Effector memory CD8-positive, alpha-beta T cell (primary cell): ENCODE measurements at regions not wholly inside any gene's neighbourhood (a gene's known extent, or its start where the extent isn't known, plus 50 kb on each side); places are given as distances from the start of the nearest gene placed in this dataset.
"Not testable (repeated sequence)": the region's sequence is repeated elsewhere in the genome, so short reads cannot be mapped to it uniquely, and the experiment has no call there.

Experiments
- ATAC-seq: fragments of 150-1000 bp; cut with Tn5 transposase; replicated peaks from 2 replicates; pipeline ENCODE4 v1.10.0; 2021; ENCODE audit warnings: mild to moderate bottlenecking, moderate library complexity
- DNase-seq, 3 experiments: peaks; one replicate each; pipeline ENCODE4 v3.0.0; 2021
- H3K27ac Mint-ChIP-seq, 2 donors: one replicate each; pipeline ENCODE4 v1.8.0; 2022; ENCODE audit warnings: mild to moderate bottlenecking in 2 of 2, mixed read lengths in 2 of 2, moderate library complexity in 2 of 2
- H3K27me3 Mint-ChIP-seq, 2 donors: one replicate each; pipeline ENCODE4 v1.8.0; 2022; ENCODE audit warnings: mixed read lengths in 2 of 2
- H3K36me3 Mint-ChIP-seq: one replicate; pipeline ENCODE4 v1.8.0; 2022; ENCODE audit warnings: mild to moderate bottlenecking, moderate library complexity, mixed read lengths; ENCODE audit not compliant: insufficient read depth
- H3K4me1 Mint-ChIP-seq, 2 donors: one replicate each; pipeline ENCODE4 v1.8.0; 2022; ENCODE audit warnings: low read depth in 2 of 2, mixed read lengths in 2 of 2
- H3K4me3 Mint-ChIP-seq, 2 donors: one replicate each; pipeline ENCODE4 v1.8.0; 2022; ENCODE audit warnings: mild to moderate bottlenecking in 2 of 2, mixed read lengths in 2 of 2, moderate library complexity in 2 of 2
- H3K9me3 Mint-ChIP-seq, 2 donors: one replicate each; pipeline ENCODE4 v1.8.0; 2022; ENCODE audit warnings: mixed read lengths in 2 of 2

DNA sequence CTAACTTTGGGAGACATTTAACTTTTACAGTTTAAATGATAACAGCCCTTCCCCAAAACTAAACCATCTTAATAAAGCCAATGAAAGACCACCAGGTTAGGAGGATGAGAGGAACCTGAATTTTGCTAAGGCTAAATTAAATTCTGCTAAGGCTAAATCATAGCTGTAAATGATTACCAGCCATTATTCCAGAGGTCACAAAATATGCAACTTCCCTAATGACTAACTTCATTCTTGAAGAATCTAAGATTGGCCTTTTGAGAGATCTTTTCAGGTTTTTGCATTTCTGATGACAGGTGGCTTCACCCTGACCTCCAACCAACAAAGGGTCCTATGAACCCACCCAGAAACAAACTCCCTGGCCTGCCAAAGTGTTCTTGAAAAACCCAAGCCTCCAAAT is 373.3 kb downstream of the IPMK start:
- Mint-ChIP-seq H3K4me1 (no peaks in the 10 kb centered on the region), H3K27me3 (no peaks in the 10 kb centered on the region), H3K36me3 (peaks cover 2% of the 10 kb centered on the region), H3K27ac (no peak overlapping the region), H3K4me3 (no peak overlapping the region), H3K9me3 (peaks cover 7 to 21% of the 10 kb centered on the region in 2 donors)
- no peak for DNase-seq
- ATAC-seq: no peak

DNA sequence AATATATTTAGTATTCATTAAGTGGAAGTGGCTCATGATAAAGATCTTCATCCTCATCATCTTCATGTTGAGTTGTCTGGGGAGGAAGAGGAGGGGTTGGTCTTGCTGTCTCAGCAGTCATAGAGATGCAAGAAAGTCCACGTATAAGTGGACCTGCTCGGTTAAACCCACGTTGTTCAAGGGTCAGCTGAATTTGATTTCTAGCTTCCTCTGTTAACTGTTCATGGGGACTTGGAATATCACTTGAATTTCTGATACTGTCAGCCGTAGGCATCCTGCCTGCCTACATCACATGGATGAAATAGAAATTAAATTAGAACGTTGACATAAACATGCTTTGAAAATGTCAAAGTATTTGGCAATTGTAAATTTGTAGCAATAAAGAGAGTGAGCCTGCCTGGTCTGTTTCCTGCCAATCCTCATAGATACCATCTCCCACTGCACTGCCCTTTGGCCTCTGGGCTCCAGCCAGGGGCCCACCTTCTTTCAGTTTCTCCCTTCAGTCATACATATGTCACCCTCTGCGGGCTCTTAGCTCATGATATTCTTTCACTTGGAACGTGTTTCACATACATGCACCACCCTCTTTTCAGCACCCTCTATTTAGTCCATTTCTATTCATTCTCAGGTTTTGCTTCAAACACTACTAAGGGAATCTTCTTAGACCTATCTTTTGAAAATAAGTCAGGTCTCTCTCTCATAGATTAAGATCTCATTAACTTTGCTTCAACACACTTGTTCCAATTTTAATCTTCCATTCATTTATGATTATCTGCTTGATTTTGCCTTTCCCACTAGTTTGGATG is 376.3 kb downstream of the IPMK start:
- ATAC-seq: no peak
- no peaks in the 10 kb centered on the region for H3K4me1 Mint-ChIP-seq
- no peak overlapping the region for H3K4me3 Mint-ChIP-seq
- H3K27ac Mint-ChIP-seq: no peak overlapping the region
- peaks cover 3% of the 10 kb centered on the region for H3K36me3 Mint-ChIP-seq
- DNase-seq: no peak
- no peaks in the 10 kb centered on the region for H3K27me3 Mint-ChIP-seq
- H3K9me3 Mint-ChIP-seq: peaks cover 7 to 17% of the 10 kb centered on the region in 2 donors

DNA sequence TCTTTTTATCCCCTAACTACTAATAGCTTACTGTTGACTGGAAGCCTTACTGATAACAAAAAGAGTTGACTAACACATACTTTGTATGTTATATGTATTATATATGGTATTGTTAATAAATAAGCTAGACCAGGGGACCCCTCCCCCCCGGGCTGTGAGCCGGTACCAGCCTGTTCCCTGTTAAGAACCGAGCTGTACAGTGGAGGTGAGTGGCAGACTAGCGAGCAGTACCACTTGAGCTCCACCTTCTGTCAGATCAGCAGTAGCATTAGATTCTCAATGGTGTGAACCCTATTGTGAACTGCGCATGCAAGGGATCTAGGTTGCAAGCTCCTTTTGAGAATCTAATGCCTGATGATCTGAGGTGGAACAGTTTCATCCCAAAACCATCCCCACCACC is 377.0 kb downstream of the IPMK start:
- no peaks in the 10 kb centered on the region for H3K4me1 Mint-ChIP-seq
- H3K36me3 Mint-ChIP-seq: peaks cover 3% of the 10 kb centered on the region
- no peak overlapping the region for H3K27ac Mint-ChIP-seq
- DNase-seq (no peak), ATAC-seq (no peak)
- H3K27me3 Mint-ChIP-seq: no peaks in the 10 kb centered on the region
- H3K9me3 Mint-ChIP-seq: peaks cover 11 to 17% of the 10 kb centered on the region in 2 donors
- no peak overlapping the region for H3K4me3 Mint-ChIP-seq

DNA sequence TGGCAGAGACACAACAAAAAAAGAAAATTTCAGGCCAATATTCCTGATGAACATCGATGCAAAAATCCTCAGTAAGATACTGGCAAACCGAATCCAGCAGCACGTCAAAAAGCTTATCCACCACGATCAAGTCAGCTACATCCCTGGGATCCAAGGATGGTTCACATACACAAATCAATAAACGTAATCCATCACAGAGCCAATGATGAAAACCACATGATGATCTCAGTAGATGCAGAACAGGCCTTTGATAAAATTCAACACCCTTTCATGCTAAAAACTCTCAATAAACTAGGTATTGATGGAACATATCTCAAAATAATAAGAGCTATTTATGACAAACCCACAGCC is 382.1 kb downstream of the IPMK start:
- ATAC-seq, H3K9me3 Mint-ChIP-seq, H3K27me3 Mint-ChIP-seq, DNase-seq, H3K27ac Mint-ChIP-seq, H3K4me1 Mint-ChIP-seq, H3K36me3 Mint-ChIP-seq, H3K4me3 Mint-ChIP-seq: not testable (repeated sequence)

DNA sequence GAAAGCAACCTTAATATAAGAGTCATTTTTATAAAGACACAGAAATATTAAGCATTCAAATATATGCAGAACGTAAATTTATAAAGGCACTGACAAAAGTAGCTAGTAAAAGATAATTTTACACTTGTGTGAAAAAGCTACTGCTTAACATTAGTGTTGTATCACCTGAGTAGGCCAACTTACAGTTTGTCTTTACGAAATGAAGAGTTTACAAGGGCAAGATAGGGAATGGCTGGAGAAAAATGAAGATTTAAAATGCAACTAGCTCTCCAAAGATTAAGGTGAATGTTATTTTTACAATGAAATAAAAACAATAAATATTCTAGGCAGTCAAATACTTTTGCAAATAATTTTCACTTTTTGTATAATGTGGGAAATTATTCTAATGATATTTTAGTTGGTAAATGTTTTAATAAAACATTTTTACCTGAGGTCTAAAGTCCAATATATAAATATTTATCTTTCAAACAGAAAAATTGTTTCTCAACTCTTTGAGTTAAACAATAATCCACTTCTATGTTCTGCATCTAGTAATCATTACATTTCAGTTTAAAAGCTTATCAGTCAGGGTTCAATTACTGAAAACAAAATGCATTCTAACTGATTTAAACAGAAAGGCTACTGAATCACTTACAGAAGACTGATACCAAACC is 382.6 kb downstream of the IPMK start:
- Mint-ChIP-seq H3K4me1 (no peaks in the 10 kb centered on the region), H3K36me3 (peaks cover 3% of the 10 kb centered on the region), H3K9me3 (peaks cover 5 to 9% of the 10 kb centered on the region in 2 donors), H3K27ac (no peak overlapping the region), H3K4me3 (no peak overlapping the region), H3K27me3 (no peaks in the 10 kb centered on the region)
- ATAC-seq (no peak), DNase-seq (no peak)

DNA sequence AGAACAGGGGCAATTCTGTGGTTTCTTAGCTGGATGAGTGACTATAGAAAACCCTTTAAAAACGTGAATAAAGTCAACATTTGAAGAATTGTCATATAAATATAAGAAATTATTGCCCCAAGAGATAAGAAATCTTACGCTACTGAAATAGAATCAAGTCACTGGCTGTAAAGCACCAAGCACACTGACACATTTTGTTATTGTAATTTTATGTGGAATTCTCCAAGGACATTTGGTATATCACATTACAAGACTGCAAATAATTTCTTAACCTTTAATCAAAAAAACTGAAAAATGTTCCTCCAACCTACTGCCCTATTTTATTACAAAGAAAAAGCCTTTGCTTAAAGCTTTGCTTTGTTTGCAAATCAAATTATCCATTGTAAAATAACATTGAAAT is 383.3 kb downstream of the IPMK start:
- H3K4me3 Mint-ChIP-seq: no peak overlapping the region
- H3K27me3 Mint-ChIP-seq: no peaks in the 10 kb centered on the region
- ATAC-seq (no peak), DNase-seq (no peak)
- H3K9me3 Mint-ChIP-seq: peaks cover 5 to 9% of the 10 kb centered on the region in 2 donors
- no peak overlapping the region for H3K27ac Mint-ChIP-seq
- H3K4me1 Mint-ChIP-seq: no peaks in the 10 kb centered on the region
- H3K36me3 Mint-ChIP-seq: peaks cover 2% of the 10 kb centered on the region

DNA sequence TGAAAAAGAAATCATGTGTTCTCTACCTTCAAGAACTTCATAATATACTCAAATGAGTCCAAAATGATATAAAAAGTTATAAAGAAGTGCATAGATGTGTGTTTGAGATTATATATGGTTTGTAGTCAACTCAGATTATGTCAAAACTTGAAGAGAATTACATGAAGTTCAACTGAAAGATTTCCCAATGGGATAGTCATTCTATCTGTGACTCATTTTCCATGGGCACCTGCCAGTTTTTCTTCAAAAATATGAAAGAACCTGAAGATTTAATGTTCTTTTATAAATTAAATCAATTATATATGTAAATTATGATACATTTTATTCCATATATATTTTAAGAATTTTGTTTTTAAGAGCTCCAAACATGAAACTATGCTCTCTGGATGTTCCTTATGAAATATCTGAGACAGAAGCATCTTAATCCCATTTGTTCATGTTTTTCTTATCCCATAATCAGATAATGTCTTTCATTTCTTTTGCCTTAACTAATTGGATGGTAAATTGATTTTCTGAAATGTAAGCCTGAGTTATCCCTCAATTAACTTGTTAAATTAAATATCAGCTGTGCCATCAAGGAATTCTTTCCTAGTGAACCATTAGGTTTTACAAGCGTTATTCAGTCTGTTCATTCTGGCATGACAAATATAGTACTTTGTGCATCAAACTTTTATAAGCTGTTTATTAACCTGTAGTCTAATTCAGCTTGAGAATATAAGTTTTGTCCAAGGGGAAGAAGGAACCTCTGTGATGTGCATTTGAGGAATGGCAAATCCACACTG is 387.1 kb downstream of the IPMK start:
- no peak for ATAC-seq
- H3K27me3 Mint-ChIP-seq: no peaks in the 10 kb centered on the region
- peaks cover 0 to 1% of the 10 kb centered on the region in 2 donors for H3K9me3 Mint-ChIP-seq
- H3K4me3 Mint-ChIP-seq: no peak overlapping the region
- H3K36me3 Mint-ChIP-seq: no peaks in the 10 kb centered on the region
- no peak for DNase-seq
- H3K4me1 Mint-ChIP-seq: no peaks in the 10 kb centered on the region
- H3K27ac Mint-ChIP-seq: no peak overlapping the region

DNA sequence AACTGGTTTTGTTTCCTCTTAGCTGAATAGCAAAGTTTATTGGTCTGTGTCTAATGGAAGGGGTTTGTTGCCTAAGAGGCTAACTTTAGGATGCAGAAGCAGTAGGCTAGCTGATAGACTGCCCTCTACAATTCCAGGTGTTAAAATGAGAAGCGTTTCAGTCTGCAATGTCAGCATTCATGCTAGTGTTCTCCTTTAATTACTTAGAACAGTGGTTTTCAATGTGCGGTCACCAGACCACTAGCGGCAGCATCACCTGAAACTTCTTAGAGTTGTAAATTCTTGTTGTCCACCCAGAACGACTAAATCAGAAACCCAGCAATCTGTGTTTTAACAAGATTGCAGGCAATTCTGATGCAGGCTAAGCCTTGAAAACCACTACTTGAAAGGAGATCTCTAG is 392.9 kb downstream of the IPMK start:
- H3K36me3 Mint-ChIP-seq: no peaks in the 10 kb centered on the region
- no peak for DNase-seq
- no peaks in the 10 kb centered on the region for H3K4me1 Mint-ChIP-seq
- no peak overlapping the region for H3K27ac Mint-ChIP-seq
- ATAC-seq: no peak
- peaks cover 0 to 5% of the 10 kb centered on the region in 2 donors for H3K9me3 Mint-ChIP-seq
- H3K27me3 Mint-ChIP-seq: no peaks in the 10 kb centered on the region
- no peak overlapping the region for H3K4me3 Mint-ChIP-seq

DNA sequence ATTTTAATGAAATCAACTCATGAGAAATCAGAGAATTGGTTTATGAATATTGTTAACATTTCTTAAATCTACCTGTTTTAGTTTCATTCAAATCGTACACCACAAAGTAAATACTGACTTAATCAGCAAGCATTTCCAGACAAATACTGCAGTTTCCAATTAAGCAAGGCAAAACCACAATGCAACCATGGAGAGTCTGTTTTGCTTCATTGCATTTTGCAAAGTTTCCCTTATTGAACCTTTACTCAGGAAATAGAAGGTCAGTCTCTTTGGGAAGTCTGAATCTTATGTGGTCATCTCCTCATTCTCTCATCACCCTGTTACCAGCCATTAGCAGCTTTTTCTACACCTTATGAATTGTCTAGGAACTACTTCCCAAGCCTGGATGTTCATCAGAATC is 400.5 kb downstream of the IPMK start:
- Mint-ChIP-seq H3K27me3 (no peaks in the 10 kb centered on the region), H3K4me1 (no peaks in the 10 kb centered on the region), H3K27ac (no peak overlapping the region), H3K36me3 (no peaks in the 10 kb centered on the region), H3K9me3 (peaks cover 6% of the 10 kb centered on the region in 2 donors), H3K4me3 (no peak overlapping the region)
- DNase-seq: no peak
- no peak for ATAC-seq

DNA sequence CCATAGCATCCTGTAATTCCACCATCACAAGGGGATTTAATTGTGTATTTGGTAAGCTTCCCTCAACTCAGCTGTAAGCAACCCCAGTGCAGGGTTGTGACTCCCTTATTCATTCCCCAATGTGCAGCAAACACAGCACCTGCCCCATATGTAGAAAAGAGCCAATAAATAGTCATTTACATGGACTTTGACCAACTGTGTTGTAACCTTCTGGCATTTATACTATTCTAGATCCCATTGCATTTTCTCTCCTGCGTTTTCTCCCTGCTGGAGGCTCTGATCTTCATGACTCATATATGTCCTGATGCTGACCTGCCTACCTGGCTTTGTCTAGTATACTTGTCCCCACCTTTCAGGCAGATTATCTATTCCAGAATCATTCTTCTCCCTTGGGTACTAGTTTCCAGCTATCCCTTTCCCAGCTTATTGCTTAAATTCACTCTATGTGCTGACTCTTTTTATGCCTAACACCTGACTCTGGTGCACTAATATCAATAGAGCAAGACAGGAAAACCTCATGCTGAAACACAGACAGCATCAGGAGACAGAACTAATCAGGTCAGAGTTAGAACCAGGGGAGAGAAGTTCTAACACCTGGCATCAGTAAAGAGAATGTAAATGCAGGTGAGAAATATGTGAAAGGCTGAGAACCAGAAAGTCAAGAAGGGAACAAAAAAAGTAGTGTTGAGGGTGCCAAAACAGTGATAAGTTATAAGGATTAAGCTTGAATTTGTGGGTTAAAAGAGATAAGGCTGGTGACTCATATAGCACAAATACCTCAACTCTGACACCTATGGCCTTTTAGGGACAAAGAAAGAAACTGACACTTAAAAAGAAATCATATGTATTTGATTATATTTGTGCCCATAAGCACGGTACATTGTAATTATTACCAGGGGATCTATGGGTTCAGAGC is 402.7 kb downstream of the IPMK start:
- no peaks in the 10 kb centered on the region for H3K36me3 Mint-ChIP-seq
- H3K27ac Mint-ChIP-seq: no peak overlapping the region
- peaks cover 2 to 6% of the 10 kb centered on the region in 2 donors for H3K9me3 Mint-ChIP-seq
- DNase-seq (no peak), ATAC-seq (no peak)
- no peaks in the 10 kb centered on the region for H3K27me3 Mint-ChIP-seq
- no peaks in the 10 kb centered on the region for H3K4me1 Mint-ChIP-seq
- no peak overlapping the region for H3K4me3 Mint-ChIP-seq

DNA sequence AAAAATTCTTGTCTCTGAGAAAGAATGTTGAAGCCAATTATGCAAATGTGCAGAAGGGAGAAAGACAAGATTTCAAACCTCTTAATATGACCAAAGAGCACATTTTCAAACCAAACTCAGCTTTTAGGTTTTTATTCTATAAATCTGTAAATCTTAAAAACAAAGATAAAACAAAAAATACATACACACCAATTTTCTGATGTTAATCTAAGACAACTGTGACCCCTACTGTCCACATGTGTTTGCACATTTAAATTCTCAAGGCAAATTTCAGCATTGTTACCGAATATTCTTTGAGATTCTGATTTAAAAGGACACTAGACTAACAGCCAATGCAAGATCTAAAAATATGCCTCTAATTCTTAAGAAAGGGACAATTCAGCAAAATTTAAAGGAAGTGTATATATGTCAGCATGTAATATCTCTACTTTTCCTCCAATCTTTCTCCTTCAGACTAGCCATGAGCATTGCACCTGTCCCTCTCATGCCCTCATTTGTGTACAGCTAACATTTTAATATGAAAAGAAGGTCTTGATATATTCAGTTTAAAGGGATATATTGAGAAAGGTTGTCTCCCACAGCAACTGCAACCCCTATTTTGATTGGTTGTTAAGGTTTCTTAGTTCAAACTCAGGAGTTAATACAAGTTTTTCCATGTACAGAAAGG is 417.9 kb downstream of the IPMK start:
- Mint-ChIP-seq H3K9me3 (no peaks in the 10 kb centered on the region), H3K27me3 (no peaks in the 10 kb centered on the region), H3K27ac (no peak overlapping the region), H3K36me3 (no peaks in the 10 kb centered on the region), H3K4me3 (no peak overlapping the region), H3K4me1 (no peaks in the 10 kb centered on the region)
- no peak for ATAC-seq
- DNase-seq: no peak

DNA sequence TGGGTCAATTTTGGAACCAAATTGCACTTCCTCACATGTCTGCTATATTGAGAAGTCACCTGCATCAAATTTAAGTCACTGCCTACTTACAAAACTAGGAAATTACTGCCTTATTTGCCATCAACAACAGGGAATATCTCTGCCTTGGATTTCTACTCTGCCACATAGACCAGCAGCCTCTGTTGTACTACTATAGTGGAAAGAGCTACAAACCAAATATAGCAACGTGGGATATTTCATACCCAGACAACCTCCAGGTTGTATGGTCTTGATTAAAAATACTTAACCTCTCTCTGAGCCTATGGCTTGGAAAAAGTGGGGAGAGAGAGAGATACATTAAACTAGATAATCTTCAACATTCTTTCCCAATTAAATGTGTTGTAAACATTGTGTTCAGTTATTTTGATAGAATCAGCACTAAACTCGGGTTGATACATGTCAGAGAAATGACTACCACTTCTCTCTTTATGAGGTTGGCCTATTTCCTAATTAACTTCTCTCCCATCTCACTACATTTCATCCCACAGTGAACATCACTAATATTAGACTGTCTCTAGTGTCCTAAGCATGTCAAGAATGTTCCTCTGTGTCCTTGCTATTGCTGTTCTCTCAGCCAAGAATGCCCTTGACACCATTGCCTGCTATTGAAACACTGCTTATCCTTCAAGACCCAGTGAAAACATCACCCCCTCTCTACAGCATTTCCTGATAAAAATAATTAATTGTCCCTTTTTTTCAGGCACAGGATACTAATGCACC is 421.2 kb downstream of the IPMK start:
- Mint-ChIP-seq H3K4me1 (no peaks in the 10 kb centered on the region), H3K4me3 (no peak overlapping the region), H3K27ac (no peak overlapping the region), H3K27me3 (no peaks in the 10 kb centered on the region), H3K36me3 (no peaks in the 10 kb centered on the region), H3K9me3 (no peaks in the 10 kb centered on the region)
- no peak for ATAC-seq
- no peak for DNase-seq
